SH-SY5Y (cell line): ENCODE measurements at regions not wholly inside any gene's neighbourhood (a gene's known extent, or its start where the extent isn't known, plus 50 kb on each side); places are given as distances from the start of the nearest gene placed in this dataset.

Source experiments
- GATA2 ChIP-seq: IDR thresholded peaks from 2 replicates; pipeline ENCODE4 v1.6.1; 2011; ENCODE audit warnings: mild to moderate bottlenecking, low read depth, low read length
- GATA3 ChIP-seq: IDR thresholded peaks from 2 replicates; pipeline ENCODE4 v1.6.1; 2011; ENCODE audit warnings: low read depth, mild to moderate bottlenecking, low read length, moderate library complexity

DNA sequence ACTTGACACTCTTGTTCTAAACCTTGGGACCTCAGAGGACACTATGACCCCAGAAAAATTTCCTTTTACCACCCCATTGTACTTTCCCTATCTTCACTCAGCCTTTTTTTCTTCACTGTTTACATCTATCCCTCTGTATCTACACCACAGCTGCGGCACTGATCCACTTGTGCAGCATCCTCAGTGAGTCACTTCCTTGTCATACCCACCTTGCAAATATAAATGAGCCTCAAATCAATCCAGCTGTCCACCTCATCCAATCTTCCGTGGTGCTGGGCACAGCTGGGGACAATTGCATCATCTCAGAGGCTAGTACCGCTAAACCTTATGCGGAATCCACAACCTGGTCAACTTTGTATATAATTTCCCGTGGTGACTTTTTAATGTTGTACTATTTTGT, 710.5 kb downstream of the QKI start:
- no peak for TF ChIP-seq GATA2
- TF ChIP-seq GATA3: no peak
